Neuron (in vitro differentiated cells): ENCODE measurements at regions not wholly inside any gene's neighbourhood (a gene's known extent, or its start where the extent isn't known, plus 50 kb on each side); places are given as distances from the start of the nearest gene placed in this dataset.
A peak's percentile ranks its signal among the peaks of the same experiment; 100 is the strongest.

Source experiments
- H2AFZ ChIP-seq: one replicate; pipeline ENCODE4 v1.6.1; 2013; ENCODE audit warnings: low read depth, mild to moderate bottlenecking, inconsistent platforms, low read length, moderate library complexity
- H3K27me3 ChIP-seq: one replicate; pipeline ENCODE4 v1.6.1; 2013; ENCODE audit warnings: low read length; ENCODE audit not compliant: insufficient read depth
- H3K36me3 ChIP-seq: one replicate; pipeline ENCODE4 v1.6.1; 2013; ENCODE audit warnings: low read length; ENCODE audit not compliant: insufficient read depth
- H3K4me1 ChIP-seq: one replicate; pipeline ENCODE4 v1.6.1; 2013; ENCODE audit warnings: low read length; ENCODE audit not compliant: insufficient read depth
- H3K4me3 ChIP-seq: 2 replicates; pipeline ENCODE4 v1.5.1; 2013; ENCODE audit warnings: mild to moderate bottlenecking, low read length, moderate library complexity
- H3K9me3 ChIP-seq: one replicate; pipeline ENCODE4 v1.6.1; 2013; ENCODE audit warnings: low read length

GRCh38 chr6:71404145-71404966 is 115.7 kb downstream of the OGFRL1 start:
- Histone ChIP-seq H3K36me3 (peaks cover 69% of the 10 kb centered on the region), H3K4me3 (no peak overlapping the region), H3K4me1 (peaks cover 29% of the 10 kb centered on the region), H3K9me3 (no peaks in the 10 kb centered on the region), H3K27me3 (no peaks in the 10 kb centered on the region), H2AFZ (no peak overlapping the region)

DNA sequence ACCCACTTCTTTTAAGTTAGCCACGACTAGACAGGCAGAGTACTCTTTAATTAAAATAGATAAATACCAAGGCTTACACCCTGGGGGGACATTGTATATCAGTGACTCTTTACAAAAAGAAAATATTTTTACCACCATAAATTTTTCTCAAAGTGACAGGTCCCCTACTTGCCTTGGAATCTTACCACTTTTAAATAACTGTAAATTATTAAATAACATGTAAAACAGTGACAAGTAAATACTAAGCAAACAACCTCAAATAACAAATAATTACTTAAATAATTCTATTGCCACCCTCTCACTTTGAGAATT is 116.3 kb downstream of the OGFRL1 start:
- H3K4me1 ChIP-seq, result peaks cover 29% of the 10 kb centered on the region

DNA sequence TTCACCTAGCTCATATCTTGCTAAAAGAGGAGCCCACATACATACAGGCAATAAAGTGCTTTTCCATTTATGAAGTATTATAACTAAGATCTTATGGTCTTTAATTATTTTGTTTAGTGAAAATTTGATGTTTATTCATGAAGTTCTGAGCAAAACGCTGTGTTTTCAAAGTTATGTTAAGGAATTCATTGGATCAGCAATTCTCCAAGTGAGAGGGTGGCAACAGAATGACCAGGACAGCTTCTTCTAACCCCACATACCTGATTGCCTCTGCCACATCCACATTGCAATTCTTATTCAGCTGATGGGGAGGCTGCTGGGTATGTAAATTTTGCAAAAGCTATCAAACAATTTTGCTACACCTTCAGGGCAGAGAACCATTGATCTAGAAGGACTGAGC is 116.8 kb downstream of the OGFRL1 start:
- no peaks in the 10 kb centered on the region for H3K9me3 ChIP-seq
- H2AFZ ChIP-seq, result no peak overlapping the region
- peaks cover 70% of the 10 kb centered on the region for H3K36me3 ChIP-seq
- H3K27me3 ChIP-seq, result no peaks in the 10 kb centered on the region
- peaks cover 29% of the 10 kb centered on the region for H3K4me1 ChIP-seq
- H3K4me3 ChIP-seq, result no peak overlapping the region

More for the DNA sequence above, 116.3 kb downstream of the OGFRL1 start:
- Histone ChIP-seq H2AFZ (no peak overlapping the region), H3K4me3 (no peak overlapping the region), H3K27me3 (no peaks in the 10 kb centered on the region), H3K36me3 (peaks cover 69% of the 10 kb centered on the region), H3K9me3 (no peaks in the 10 kb centered on the region)

GRCh38 chr6:71406865-71407860 is 118.6 kb downstream of the OGFRL1 start:
- Histone ChIP-seq H3K36me3 (peaks cover 76% of the 10 kb centered on the region), H3K4me3 (no peak overlapping the region), H3K9me3 (no peaks in the 10 kb centered on the region), H3K27me3 (no peaks in the 10 kb centered on the region), H2AFZ (no peak overlapping the region), H3K4me1 (peaks cover 31% of the 10 kb centered on the region)

DNA sequence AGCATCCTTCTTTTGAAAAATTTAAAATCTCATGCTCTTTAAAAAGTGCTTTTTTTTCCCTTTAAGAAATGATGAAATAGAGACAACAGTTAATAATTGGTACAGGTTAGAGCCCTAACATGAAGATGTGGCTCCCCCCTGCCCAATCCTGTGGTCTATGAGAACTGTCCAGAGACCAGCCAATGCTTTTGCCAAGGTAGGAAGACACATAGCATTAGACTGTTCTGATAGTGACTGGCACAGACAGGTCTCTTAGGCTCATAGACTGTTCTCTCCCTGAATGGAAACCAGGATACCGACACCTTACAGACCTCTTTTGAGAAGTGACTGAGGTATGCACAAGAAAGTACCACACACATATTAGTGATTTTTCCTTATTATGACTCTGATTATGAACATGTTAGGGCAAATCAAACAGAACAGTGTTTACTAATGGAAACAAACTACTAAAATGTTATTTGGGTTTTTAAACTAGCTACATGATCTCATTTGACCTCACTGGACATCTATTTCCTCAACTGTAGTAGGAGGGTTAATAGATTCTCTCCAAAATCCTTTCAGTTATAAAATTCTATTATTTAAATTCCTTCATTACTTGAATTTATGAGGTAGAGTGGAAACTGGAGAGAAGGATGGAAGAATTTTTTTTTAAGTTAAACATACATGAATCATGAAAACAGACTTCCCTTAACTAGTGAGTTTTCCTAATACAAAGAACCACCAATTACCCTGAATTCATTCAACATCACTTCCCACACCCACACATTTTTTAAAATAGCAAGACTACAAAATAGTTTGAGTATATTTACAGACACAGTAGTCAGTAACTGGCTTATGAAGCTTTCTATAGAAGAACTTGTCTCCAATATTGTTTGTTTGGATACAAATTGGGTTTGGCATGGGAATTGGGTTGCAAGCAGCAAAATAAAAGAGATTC is 120.4 kb downstream of the OGFRL1 start:
- Histone ChIP-seq H2AFZ (no peak overlapping the region), H3K36me3 (peaks cover 77% of the 10 kb centered on the region), H3K9me3 (no peaks in the 10 kb centered on the region), H3K4me3 (no peak overlapping the region), H3K4me1 (peaks cover 38% of the 10 kb centered on the region), H3K27me3 (no peaks in the 10 kb centered on the region)

DNA sequence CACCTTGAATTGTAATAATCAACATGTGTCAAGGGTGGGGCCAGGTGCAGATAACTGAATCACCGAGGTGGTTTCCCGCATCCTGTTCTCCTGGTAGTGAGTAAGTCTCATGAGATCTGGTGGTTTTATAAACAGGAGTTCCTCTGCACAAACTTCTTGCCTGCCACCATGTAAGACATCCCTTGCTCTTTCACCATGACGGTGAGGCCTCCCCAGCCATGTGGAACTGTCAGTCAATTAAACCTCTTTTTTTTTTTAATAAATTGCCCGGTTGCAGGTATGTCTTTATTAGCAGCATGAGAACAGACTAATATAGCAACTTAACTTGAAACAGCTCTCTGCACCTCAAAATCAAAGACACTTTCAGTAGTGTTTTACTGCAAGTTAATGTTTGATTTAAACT is 121.6 kb downstream of the OGFRL1 start:
- peaks cover 37% of the 10 kb centered on the region for H3K4me1 ChIP-seq
- H2AFZ ChIP-seq, result no peak overlapping the region
- peaks cover 79% of the 10 kb centered on the region for H3K36me3 ChIP-seq

DNA sequence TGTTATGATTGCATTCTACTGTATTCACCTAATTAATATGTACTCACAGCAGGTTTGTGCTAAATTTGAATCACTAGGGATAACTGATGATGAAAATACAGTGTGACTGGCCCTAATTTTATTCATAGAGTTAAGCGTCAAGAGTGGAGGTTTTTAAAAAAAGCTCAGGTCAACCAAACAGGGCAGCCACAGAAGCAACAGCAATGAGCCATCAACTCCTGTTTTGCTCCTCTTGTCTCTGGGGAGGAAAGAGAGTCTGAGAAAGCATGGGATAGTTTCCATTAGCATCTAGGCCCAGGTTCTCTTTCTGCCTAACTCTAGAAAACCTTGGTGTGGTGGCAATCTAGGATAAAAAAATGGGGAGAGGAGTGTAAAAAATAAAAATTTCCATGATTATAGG is 122.1 kb downstream of the OGFRL1 start:
- peaks cover 79% of the 10 kb centered on the region for H3K36me3 ChIP-seq
- no peak overlapping the region for H3K4me3 ChIP-seq
- H3K9me3 ChIP-seq, result no peaks in the 10 kb centered on the region
- H2AFZ ChIP-seq, result no peak overlapping the region
- peaks cover 36% of the 10 kb centered on the region for H3K4me1 ChIP-seq
- H3K27me3 ChIP-seq, result no peaks in the 10 kb centered on the region

More for the DNA sequence above, 121.6 kb downstream of the OGFRL1 start:
- Histone ChIP-seq H3K27me3 (no peaks in the 10 kb centered on the region), H3K4me3 (no peak overlapping the region), H3K9me3 (no peaks in the 10 kb centered on the region)

GRCh38 chr6:71411882-71412281 is 123.3 kb downstream of the OGFRL1 start:
- H2AFZ ChIP-seq, result no peak overlapping the region
- peaks cover 78% of the 10 kb centered on the region for H3K36me3 ChIP-seq
- no peak overlapping the region for H3K4me3 ChIP-seq
- peaks cover 29% of the 10 kb centered on the region for H3K4me1 ChIP-seq
- no peaks in the 10 kb centered on the region for H3K27me3 ChIP-seq
- H3K9me3 ChIP-seq, result no peaks in the 10 kb centered on the region

DNA sequence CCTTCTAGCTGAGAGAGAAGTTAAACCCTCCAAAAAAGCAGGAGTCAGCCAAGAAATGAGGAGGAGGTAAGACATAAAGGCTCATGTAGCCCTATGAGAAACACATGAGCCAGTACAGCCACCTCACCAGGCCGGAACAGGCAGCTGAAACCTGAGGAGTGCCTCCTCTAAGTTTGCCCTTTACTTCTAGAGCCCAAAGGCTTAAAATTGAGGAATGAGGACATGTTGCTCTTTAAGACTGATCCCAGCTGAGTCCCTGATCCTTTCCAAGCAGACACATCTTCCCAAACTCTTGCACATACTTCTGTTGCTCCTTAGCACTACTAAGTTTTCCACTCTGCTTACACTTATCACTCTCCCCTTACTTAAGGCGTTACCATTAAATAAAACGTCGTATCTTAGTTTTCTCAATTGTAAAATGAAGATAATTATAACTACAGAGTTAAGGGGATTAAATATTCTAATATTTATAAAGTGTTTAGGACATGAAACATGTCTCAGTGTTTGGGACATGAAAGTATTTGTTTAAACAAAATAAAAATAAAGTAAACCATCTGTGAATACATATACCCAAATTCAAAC is 124.0 kb downstream of the OGFRL1 start:
- no peaks in the 10 kb centered on the region for H3K9me3 ChIP-seq
- H3K36me3 ChIP-seq, result peaks cover 79% of the 10 kb centered on the region
- no peak overlapping the region for H2AFZ ChIP-seq
- H3K27me3 ChIP-seq, result no peaks in the 10 kb centered on the region
- H3K4me1 ChIP-seq, result peaks cover 37% of the 10 kb centered on the region
- H3K4me3 ChIP-seq, result no peak overlapping the region

DNA sequence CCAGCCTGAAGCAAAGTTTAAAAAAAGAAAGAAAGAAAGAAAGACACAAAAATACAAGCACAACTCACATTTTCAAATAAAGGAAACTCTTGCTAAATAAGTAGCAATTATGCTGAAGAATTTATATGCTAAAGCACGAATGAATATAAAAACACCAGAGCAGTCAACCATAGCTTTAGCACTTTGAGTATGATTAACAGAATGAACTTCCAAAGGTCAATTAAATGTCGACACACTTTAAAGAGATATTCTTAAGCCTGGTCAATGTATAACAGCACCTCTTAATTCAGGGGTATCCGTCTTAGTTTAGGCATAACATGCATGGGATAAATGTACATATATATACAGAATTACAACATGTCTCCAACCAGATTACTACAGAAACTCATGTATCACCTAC is 125.9 kb downstream of the OGFRL1 start:
- Histone ChIP-seq H3K4me1 (peaks cover 42% of the 10 kb centered on the region), H3K27me3 (no peaks in the 10 kb centered on the region), H3K36me3 (peaks cover 73% of the 10 kb centered on the region), H2AFZ (no peak overlapping the region), H3K4me3 (no peak overlapping the region), H3K9me3 (no peaks in the 10 kb centered on the region)

DNA sequence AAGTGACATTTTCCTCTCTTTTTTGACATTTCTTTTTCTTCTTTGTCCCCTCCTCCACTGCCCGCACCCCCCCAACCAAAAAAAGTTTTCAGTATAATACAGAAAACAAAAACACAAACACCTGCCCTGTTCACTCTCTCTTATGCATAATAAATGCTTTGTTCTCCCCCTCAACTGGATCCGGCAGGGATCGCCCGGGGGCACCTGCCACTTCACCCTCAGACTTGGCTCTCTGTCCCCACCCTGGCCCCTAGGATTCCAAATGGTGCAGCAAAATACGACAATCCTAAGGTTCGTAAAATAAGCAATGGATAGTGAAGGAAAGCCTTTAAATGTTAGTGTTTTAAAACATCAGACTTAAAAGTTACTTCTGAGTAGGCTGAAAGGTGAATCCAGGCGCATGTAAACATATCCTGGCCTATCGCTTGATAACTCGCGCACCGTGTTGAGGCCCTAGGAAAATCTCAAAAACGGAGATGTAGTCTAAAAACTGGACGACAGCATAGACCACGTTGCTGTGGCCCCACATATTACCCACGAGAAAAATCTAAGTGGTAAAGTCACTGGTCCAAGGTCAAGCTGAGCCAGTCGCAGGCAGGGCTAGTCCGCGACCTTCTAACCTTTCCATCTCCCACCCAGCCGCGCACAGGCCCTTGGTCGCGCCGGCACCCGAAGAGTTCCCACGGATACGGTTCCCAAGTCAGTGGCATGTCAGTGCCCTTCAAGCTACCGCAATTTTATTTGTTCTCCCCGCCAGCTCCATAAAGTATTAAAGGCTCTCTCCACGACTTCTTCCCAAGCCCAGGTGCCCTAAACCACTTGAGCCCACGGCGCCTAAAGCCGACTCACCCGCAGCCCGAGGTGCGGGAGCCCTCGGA is 130.8 kb downstream of the OGFRL1 start:
- Histone ChIP-seq H3K36me3 (peaks cover 32% of the 10 kb centered on the region), H2AFZ (peak overlapping the region; percentile 54), H3K27me3 (no peaks in the 10 kb centered on the region), H3K9me3 (no peaks in the 10 kb centered on the region), H3K4me1 (peaks cover 26% of the 10 kb centered on the region), H3K4me3 (peak overlapping the region; percentile 98)
